ENCODE measurements at regions not wholly inside any gene's neighbourhood (a gene's known extent, or its start where the extent isn't known, plus 50 kb on each side); places are given as distances from the start of the nearest gene placed in this dataset.

- Histone ChIP-seq H3K4me1 (ENCODE audit: control insufficient read depth, insufficient read depth, low read length) (no peaks in the 10 kb centered on the region), H3K27ac (ENCODE audit: low read length) (no peak overlapping the region), H3K36me3 (ENCODE audit: control insufficient read depth, insufficient read depth, low read length) (no peaks in the 10 kb centered on the region), H3K9me3 (ENCODE audit: control insufficient read depth, low read depth, low read length) (no peaks in the 10 kb centered on the region), H3K27me3 (ENCODE audit: control insufficient read depth, insufficient read depth, low read length) (no peaks in the 10 kb centered on the region), H3K4me3 (ENCODE audit: low read length) (no peak overlapping the region)
- WGBS (ENCODE audit: insufficient coverage, low lambda C conversion rate) = no CpG with 5 or more reads among the region's 10 CpGs
- DNase-seq = no peak
These were observed 113.7 kb downstream of the TMEM18 start for GRCh38 chr2:563512-563911.

- no peak for DNase-seq
- Histone ChIP-seq H3K4me3 (ENCODE audit: low read length) (no peak overlapping the region), H3K27ac (ENCODE audit: low read length) (no peak overlapping the region), H3K4me1 (ENCODE audit: control insufficient read depth, insufficient read depth, low read length) (no peaks in the 10 kb centered on the region), H3K36me3 (ENCODE audit: control insufficient read depth, insufficient read depth, low read length) (no peaks in the 10 kb centered on the region), H3K9me3 (ENCODE audit: control insufficient read depth, low read depth, low read length) (no peaks in the 10 kb centered on the region), H3K27me3 (ENCODE audit: control insufficient read depth, insufficient read depth, low read length) (no peaks in the 10 kb centered on the region)
- WGBS (ENCODE audit: insufficient coverage, low lambda C conversion rate) = no CpG with 5 or more reads among the region's 33 CpGs
These were observed 114.5 kb downstream of the TMEM18 start for GRCh38 chr2:562391-563364.

GRCh38 chr2:558879-559278 lies 118.3 kb downstream of the TMEM18 start:
- no peaks in the 10 kb centered on the region for H3K4me1 ChIP-seq (ENCODE audit: control insufficient read depth, insufficient read depth, low read length)
- 74% methylated on average over 7 of the region's 14 CpGs for WGBS (ENCODE audit: insufficient coverage, low lambda C conversion rate)

GRCh38 chr2:558302-558642 lies 118.9 kb downstream of the TMEM18 start:
- no peaks in the 10 kb centered on the region for H3K36me3 ChIP-seq (ENCODE audit: control insufficient read depth, insufficient read depth, low read length)
- no CpG with 5 or more reads among the region's 17 CpGs for WGBS (ENCODE audit: insufficient coverage, low lambda C conversion rate)
- no peak overlapping the region for H3K27ac ChIP-seq (ENCODE audit: low read length)
- no peak for DNase-seq
- no peaks in the 10 kb centered on the region for H3K27me3 ChIP-seq (ENCODE audit: control insufficient read depth, insufficient read depth, low read length)
- no peaks in the 10 kb centered on the region for H3K4me1 ChIP-seq (ENCODE audit: control insufficient read depth, insufficient read depth, low read length)
- H3K4me3 ChIP-seq (ENCODE audit: low read length) = no peak overlapping the region
- no peaks in the 10 kb centered on the region for H3K9me3 ChIP-seq (ENCODE audit: control insufficient read depth, low read depth, low read length)

More at GRCh38 chr2:558879-559278, 118.3 kb downstream of the TMEM18 start:
- no peaks in the 10 kb centered on the region for H3K36me3 ChIP-seq (ENCODE audit: control insufficient read depth, insufficient read depth, low read length)
- DNase-seq = no peak
- no peak overlapping the region for H3K4me3 ChIP-seq (ENCODE audit: low read length)
- H3K9me3 ChIP-seq (ENCODE audit: control insufficient read depth, low read depth, low read length) = no peaks in the 10 kb centered on the region
- no peak overlapping the region for H3K27ac ChIP-seq (ENCODE audit: low read length)
- H3K27me3 ChIP-seq (ENCODE audit: control insufficient read depth, insufficient read depth, low read length) = no peaks in the 10 kb centered on the region

- Histone ChIP-seq H3K4me1 (ENCODE audit: control insufficient read depth, insufficient read depth, low read length) (no peaks in the 10 kb centered on the region), H3K4me3 (ENCODE audit: low read length) (no peak overlapping the region), H3K9me3 (ENCODE audit: control insufficient read depth, low read depth, low read length) (no peaks in the 10 kb centered on the region), H3K27me3 (ENCODE audit: control insufficient read depth, insufficient read depth, low read length) (no peaks in the 10 kb centered on the region), H3K36me3 (ENCODE audit: control insufficient read depth, insufficient read depth, low read length) (no peaks in the 10 kb centered on the region), H3K27ac (ENCODE audit: low read length) (no peak overlapping the region)
- DNase-seq = no peak
- WGBS (ENCODE audit: insufficient coverage, low lambda C conversion rate) = no CpG with 5 or more reads among the region's 34 CpGs
These were observed 119.4 kb downstream of the TMEM18 start for GRCh38 chr2:557635-558301.

- Histone ChIP-seq H3K36me3 (ENCODE audit: control insufficient read depth, insufficient read depth, low read length) (no peaks in the 10 kb centered on the region), H3K27me3 (ENCODE audit: control insufficient read depth, insufficient read depth, low read length) (no peaks in the 10 kb centered on the region), H3K4me1 (ENCODE audit: control insufficient read depth, insufficient read depth, low read length) (no peaks in the 10 kb centered on the region), H3K27ac (ENCODE audit: low read length) (no peak overlapping the region), H3K9me3 (ENCODE audit: control insufficient read depth, low read depth, low read length) (no peaks in the 10 kb centered on the region), H3K4me3 (ENCODE audit: low read length) (no peak overlapping the region)
- no peak for DNase-seq
- no CpG with 5 or more reads among the region's 11 CpGs for WGBS (ENCODE audit: insufficient coverage, low lambda C conversion rate)
These were observed 120.7 kb downstream of the TMEM18 start for GRCh38 chr2:556485-556884.

- no peak for DNase-seq
- Histone ChIP-seq H3K27ac (ENCODE audit: low read length) (no peak overlapping the region), H3K27me3 (ENCODE audit: control insufficient read depth, insufficient read depth, low read length) (no peaks in the 10 kb centered on the region), H3K4me1 (ENCODE audit: control insufficient read depth, insufficient read depth, low read length) (no peaks in the 10 kb centered on the region), H3K36me3 (ENCODE audit: control insufficient read depth, insufficient read depth, low read length) (no peaks in the 10 kb centered on the region), H3K9me3 (ENCODE audit: control insufficient read depth, low read depth, low read length) (no peaks in the 10 kb centered on the region), H3K4me3 (ENCODE audit: low read length) (no peak overlapping the region)
- no CpG with 5 or more reads among the region's 12 CpGs for WGBS (ENCODE audit: insufficient coverage, low lambda C conversion rate)
These were observed 121.9 kb downstream of the TMEM18 start for GRCh38 chr2:555164-555922.

- Histone ChIP-seq H3K36me3 (ENCODE audit: control insufficient read depth, insufficient read depth, low read length) (no peaks in the 10 kb centered on the region), H3K27me3 (ENCODE audit: control insufficient read depth, insufficient read depth, low read length) (no peaks in the 10 kb centered on the region), H3K27ac (ENCODE audit: low read length) (no peak overlapping the region), H3K4me3 (ENCODE audit: low read length) (no peak overlapping the region), H3K4me1 (ENCODE audit: control insufficient read depth, insufficient read depth, low read length) (no peaks in the 10 kb centered on the region), H3K9me3 (ENCODE audit: control insufficient read depth, low read depth, low read length) (no peaks in the 10 kb centered on the region)
- DNase-seq = no peak
- WGBS (ENCODE audit: insufficient coverage, low lambda C conversion rate) = no CpG with 5 or more reads among the region's 13 CpGs
These were observed 122.8 kb downstream of the TMEM18 start for GRCh38 chr2:554444-554843.

GRCh38 chr2:552906-553305 lies 124.3 kb downstream of the TMEM18 start:
- Histone ChIP-seq H3K4me3 (ENCODE audit: low read length) (no peak overlapping the region), H3K4me1 (ENCODE audit: control insufficient read depth, insufficient read depth, low read length) (no peaks in the 10 kb centered on the region), H3K27me3 (ENCODE audit: control insufficient read depth, insufficient read depth, low read length) (no peaks in the 10 kb centered on the region), H3K36me3 (ENCODE audit: control insufficient read depth, insufficient read depth, low read length) (no peaks in the 10 kb centered on the region), H3K27ac (ENCODE audit: low read length) (no peak overlapping the region), H3K9me3 (ENCODE audit: control insufficient read depth, low read depth, low read length) (no peaks in the 10 kb centered on the region)
- no CpG with 5 or more reads among the region's 14 CpGs for WGBS (ENCODE audit: insufficient coverage, low lambda C conversion rate)
- DNase-seq = no peak

- DNase-seq = no peak
- H3K4me1 ChIP-seq (ENCODE audit: control insufficient read depth, insufficient read depth, low read length) = no peaks in the 10 kb centered on the region
- H3K27ac ChIP-seq (ENCODE audit: low read length) = no peak overlapping the region
- H3K36me3 ChIP-seq (ENCODE audit: control insufficient read depth, insufficient read depth, low read length) = no peaks in the 10 kb centered on the region
- H3K9me3 ChIP-seq (ENCODE audit: control insufficient read depth, low read depth, low read length) = no peaks in the 10 kb centered on the region
- no peak overlapping the region for H3K4me3 ChIP-seq (ENCODE audit: low read length)
- WGBS (ENCODE audit: insufficient coverage, low lambda C conversion rate) = no CpG with 5 or more reads among the region's 13 CpGs
- no peaks in the 10 kb centered on the region for H3K27me3 ChIP-seq (ENCODE audit: control insufficient read depth, insufficient read depth, low read length)
These were observed 125.6 kb downstream of the TMEM18 start for GRCh38 chr2:551621-552020.
